ENCODE measurements at regions not wholly inside any gene's neighbourhood (a gene's known extent, or its start where the extent isn't known, plus 50 kb on each side); places are given as distances from the start of the nearest gene placed in this dataset.
"Not testable (repeated sequence)": the region's sequence is repeated elsewhere in the genome, so short reads cannot be mapped to it uniquely, and the experiment has no call there.

GRCh38 chr2:7626139-7626537, 708.9 kb downstream of the RNF144A start:
- no peak for DNase-seq (ENCODE audit: low read depth, low spot score)

- no peak for DNase-seq (ENCODE audit: low read depth, low spot score)
Measured at GRCh38 chr2:7627583-7627982, 710.4 kb downstream of the RNF144A start.

GRCh38 chr2:7632420-7632819, 715.2 kb downstream of the RNF144A start:
- DNase-seq (ENCODE audit: low read depth, low spot score), result no peak

GRCh38 chr2:7633566-7634153, 716.4 kb downstream of the RNF144A start:
- no peak for DNase-seq (ENCODE audit: low read depth, low spot score)

GRCh38 chr2:7634409-7634808, 717.2 kb downstream of the RNF144A start:
- no peak for DNase-seq (ENCODE audit: low read depth, low spot score)

- DNase-seq (ENCODE audit: low read depth, low spot score), result no peak
Measured at GRCh38 chr2:7639476-7639875, 722.3 kb downstream of the RNF144A start.

GRCh38 chr2:7641272-7641671, 724.1 kb downstream of the RNF144A start:
- DNase-seq (ENCODE audit: low read depth, low spot score), result not testable (repeated sequence)

GRCh38 chr2:7646024-7646423, 728.8 kb downstream of the RNF144A start:
- DNase-seq (ENCODE audit: low read depth, low spot score), result no peak

GRCh38 chr2:7646661-7647060, 729.4 kb downstream of the RNF144A start:
- DNase-seq (ENCODE audit: low read depth, low spot score), result no peak

- no peak for DNase-seq (ENCODE audit: low read depth, low spot score)
Measured at GRCh38 chr2:7648221-7648795, 731.1 kb downstream of the RNF144A start.

- DNase-seq (ENCODE audit: low read depth, low spot score), result no peak
Measured at GRCh38 chr2:7649461-7650228, 732.4 kb downstream of the RNF144A start.

- DNase-seq (ENCODE audit: low read depth, low spot score), result no peak
Measured at GRCh38 chr2:7653617-7654016, 736.4 kb downstream of the RNF144A start.

- no peak for DNase-seq (ENCODE audit: low read depth, low spot score)
Measured at GRCh38 chr2:7655629-7656028, 738.4 kb downstream of the RNF144A start.

- not testable (repeated sequence) for DNase-seq (ENCODE audit: low read depth, low spot score)
Measured at GRCh38 chr2:7657526-7657925, 740.3 kb downstream of the RNF144A start.

- no peak for DNase-seq (ENCODE audit: low read depth, low spot score)
Measured at GRCh38 chr2:7658486-7658885, 741.3 kb downstream of the RNF144A start.

GRCh38 chr2:7660816-7661215, 743.6 kb downstream of the RNF144A start:
- DNase-seq (ENCODE audit: low read depth, low spot score), result no peak

GRCh38 chr2:7661502-7661901, 744.3 kb downstream of the RNF144A start:
- no peak for DNase-seq (ENCODE audit: low read depth, low spot score)

GRCh38 chr2:7665880-7666279, 748.7 kb downstream of the RNF144A start:
- no peak for DNase-seq (ENCODE audit: low read depth, low spot score)

GRCh38 chr2:7666596-7667259, 749.5 kb downstream of the RNF144A start:
- no peak for DNase-seq (ENCODE audit: low read depth, low spot score)

- DNase-seq (ENCODE audit: low read depth, low spot score), result no peak
Measured at GRCh38 chr2:7667260-7667757, 750.1 kb downstream of the RNF144A start.

GRCh38 chr2:7670905-7671641, 753.9 kb downstream of the RNF144A start:
- DNase-seq (ENCODE audit: low read depth, low spot score), result no peak

Data from astrocyte of the hippocampus (primary cell).